Endothelial cell of umbilical vein (primary cell): ENCODE measurements at regions not wholly inside any gene's neighbourhood (a gene's known extent, or its start where the extent isn't known, plus 50 kb on each side); places are given as distances from the start of the nearest gene placed in this dataset.

Experiments used
- BruUV-seq: library from RNA; stranded (reverse); fragments of 400-500 nt; replicated peaks from 2 replicates; lab custom pipeline; 2021; lab: Mats Ljungman, UMichigan
- CTCF ChIA-PET: fragments of 300-600, 350-600 bp; sonication (Branson Sonifier 250); formaldehyde crosslinking; loops from one replicate; lab custom pipeline; 2021; ENCODE audit warnings: antibody characterized with exemption, inconsistent platforms; lab: Charles Lee
- POLR2A ChIA-PET: fragments of 300-600, 350-600 bp; sonication (Branson Sonifier 250); formaldehyde crosslinking; loops from one replicate; lab custom pipeline; 2021; ENCODE audit warnings: antibody characterized with exemption, inconsistent platforms; lab: Charles Lee
- DNase-seq: peaks from one replicate; pipeline ENCODE4 v3.0.0-alpha.2; 2011; ENCODE audit warnings: low read depth, low spot score
- FAIRE-seq: peaks from 2 replicates; lab custom pipeline; 2011; peaks lifted over from hg19 to GRCh38; lab: Jason Lieb, UNC
- H2AFZ ChIP-seq: 2 replicates; pipeline ENCODE4 v1.6.0; 2012; ENCODE audit warnings: low read depth, low read length, control low read depth, inconsistent platforms
- H3K27ac ChIP-seq: 2 replicates; pipeline ENCODE4 v1.5.1; 2011; ENCODE audit warnings: low read depth, mild to moderate bottlenecking, control low read depth, low read length, moderate library complexity; ENCODE audit not compliant: insufficient read depth
- H3K27me3 ChIP-seq, 2 experiments: 2 replicates each; pipeline versions ENCODE4 v1.6.0 to v1.6.1; 2011; ENCODE audit warnings: low read length in 2 of 2, mixed read lengths in 1 of 2; ENCODE audit not compliant: control insufficient read depth in 2 of 2, insufficient read depth in 2 of 2
- H3K36me3 ChIP-seq, 2 experiments: 2 replicates in 1 of 2; 3 replicates in 1 of 2; pipeline ENCODE4 v1.5.1; 2011; ENCODE audit warnings: low read length in 2 of 2, mild to moderate bottlenecking in 1 of 2, moderate library complexity in 1 of 2; ENCODE audit not compliant: control insufficient read depth in 2 of 2, insufficient read depth in 2 of 2; ENCODE audit errors: extremely low read depth in 1 of 2
- H3K4me1 ChIP-seq: 3 replicates; pipeline ENCODE4 v1.5.1; 2011; ENCODE audit warnings: mild to moderate bottlenecking, low read length; ENCODE audit not compliant: control insufficient read depth, insufficient read depth; ENCODE audit errors: extremely low read depth
- H3K4me2 ChIP-seq: 2 replicates; pipeline ENCODE4 v1.6.1; 2011; ENCODE audit warnings: low read length, control low read depth, mixed read lengths; ENCODE audit not compliant: insufficient read depth
- H3K4me3 ChIP-seq, 3 experiments: fragments of 200-600 bp in 1 of 3; sonication (generic), shearing (Covaris generic) in 1 of 3; replicated peaks in 1 of 3; 2 replicates each; pipeline ENCODE4 v1.5.1; 2011 to 2016; ENCODE audit warnings: control low read depth in 3 of 3, low read length in 3 of 3, mild to moderate bottlenecking in 2 of 3, inconsistent platforms in 1 of 3, low read depth in 1 of 3, moderate library complexity in 1 of 3; ENCODE audit not compliant: insufficient read depth in 1 of 3
- H3K79me2 ChIP-seq: 2 replicates; pipeline ENCODE4 v1.6.0; 2012; ENCODE audit warnings: low read length, inconsistent platforms; ENCODE audit not compliant: control insufficient read depth, insufficient read depth
- H3K9ac ChIP-seq: replicated peaks from 2 replicates; pipeline ENCODE3; 2011; ENCODE audit warnings: low read length, control low read depth; ENCODE audit not compliant: insufficient read depth; ENCODE audit errors: extremely low read depth
- H3K9me1 ChIP-seq: replicated peaks from 3 replicates; pipeline ENCODE4 v1.6.0; 2011; ENCODE audit warnings: mild to moderate bottlenecking, low read length; ENCODE audit not compliant: control insufficient read depth, insufficient read depth; ENCODE audit errors: extremely low read depth
- H3K9me3 ChIP-seq: replicated peaks from 2 replicates; pipeline ENCODE4 v1.5.1; 2012; ENCODE audit warnings: low read length, inconsistent platforms; ENCODE audit not compliant: control insufficient read depth, insufficient read depth
- H4K20me1 ChIP-seq: replicated peaks from 2 replicates; pipeline ENCODE3; 2011; ENCODE audit warnings: mild to moderate bottlenecking, low read length; ENCODE audit not compliant: control insufficient read depth, insufficient read depth; ENCODE audit errors: extremely low read depth
- CTCF ChIP-seq, 2 donors: IDR thresholded peaks; 1 replicate in 1 of 2; 2 replicates in 1 of 2; pipeline ENCODE4 v1.5.1; 2011; ENCODE audit warnings: low read length in 2 of 2, mild to moderate bottlenecking in 2 of 2, moderate library complexity in 2 of 2, control low read depth in 1 of 2, inconsistent platforms in 1 of 2, low read depth in 1 of 2; ENCODE audit not compliant: insufficient read depth in 1 of 2; ENCODE audit errors: extremely low read depth in 1 of 2
- EZH2 ChIP-seq: IDR thresholded peaks from 2 replicates; pipeline ENCODE4 v1.6.1; 2012; ENCODE audit warnings: borderline replicate concordance, low read depth, mild to moderate bottlenecking, moderate library complexity, low read length, inconsistent platforms; ENCODE audit not compliant: severe bottlenecking
- FOS ChIP-seq: IDR thresholded peaks from 2 replicates; pipeline ENCODE4 v1.6.1; 2011; ENCODE audit warnings: mild to moderate bottlenecking, low read length, moderate library complexity, borderline replicate concordance; ENCODE audit not compliant: insufficient read depth
- GATA2 ChIP-seq: IDR thresholded peaks from 2 replicates; pipeline ENCODE4 v1.7.0; 2011; ENCODE audit warnings: low read depth, mild to moderate bottlenecking, moderate library complexity, mixed read lengths, low read length; ENCODE audit not compliant: insufficient read length, insufficient read depth
- JUN ChIP-seq: IDR thresholded peaks from 2 replicates; pipeline ENCODE4 v1.6.1; 2011; ENCODE audit warnings: borderline replicate concordance, low read depth; ENCODE audit not compliant: insufficient read length, insufficient read depth
- MAX ChIP-seq: IDR thresholded peaks from 2 replicates; pipeline ENCODE4 v1.6.1; 2011; ENCODE audit not compliant: insufficient read depth, insufficient read length
- MYC ChIP-seq: IDR thresholded peaks from one replicate; pipeline ENCODE4 v1.6.1; 2011; ENCODE audit warnings: mild to moderate bottlenecking, low read depth, low read length
- POLR2A ChIP-seq: IDR thresholded peaks from 2 replicates; pipeline ENCODE4 v1.6.1; 2012; ENCODE audit warnings: low read depth, mild to moderate bottlenecking, control low read depth, low read length
- POLR2AphosphoS5 ChIP-seq: IDR thresholded peaks from 2 replicates; pipeline ENCODE4 v1.6.1; 2012; ENCODE audit warnings: low read depth, mild to moderate bottlenecking, control low read depth, low read length, moderate library complexity; ENCODE audit not compliant: insufficient read depth
- dilution Hi-C: fragments of 300-500 bp; cut with MboI; formaldehyde crosslinking; loops from one replicate; pipeline ENCODE4 v1.15.0; 2019; ENCODE audit warnings: low sequenced_read_pairs; ENCODE audit not compliant: extremely low pct_ligation_motif_present
- intact Hi-C: fragments of 100-400 bp; cut with micrococcal nuclease; formaldehyde crosslinking; loops from one replicate; pipeline ENCODE4 v1.10.0; 2022

GRCh38 chr7:91338226-91339020 is 74.2 kb downstream of the FZD1 start:
- H3K36me3 ChIP-seq = no peaks in the 10 kb centered on the region
- no peaks in the 10 kb centered on the region for H4K20me1 ChIP-seq
- dilution Hi-C loops (no loop called here), intact Hi-C loops (no loop called here)
- H3K27me3 ChIP-seq = peaks cover 0 to 2% of the 10 kb centered on the region in 2 experiments
- H3K4me1 ChIP-seq = no peaks in the 10 kb centered on the region
- BruUV-seq = no TSS peak
- TF ChIP-seq GATA2 = no peak
- no peak for TF ChIP-seq JUN
- TF ChIP-seq POLR2A = no peak
- TF ChIP-seq MAX = no peak
- TF ChIP-seq CTCF (IDR thresholded peaks at IDR 0.05; ENCODE audit: extremely low read depth in 1 of 2, insufficient read depth in 1 of 2, low read depth in 1 of 2, low read length in 2 of 2) = no peak
- TF ChIP-seq FOS = no peak
- no peak for TF ChIP-seq POLR2AphosphoS5
- TF ChIP-seq MYC = no peak
- TF ChIP-seq EZH2 = no peak
- no peaks in the 10 kb centered on the region for H3K79me2 ChIP-seq
- ChIA-PET CTCF (interaction anchor here (1.7 kb wide), 1 partner anchor 12 kb away, joined by 3 read pairs; no protein-coding TSS in a partner anchor), POLR2A (no interaction called here)
- H3K9ac ChIP-seq = no peak overlapping the region
- no peak overlapping the region for H2AFZ ChIP-seq
- no peaks in the 10 kb centered on the region for H3K9me1 ChIP-seq
- no peak overlapping the region for H3K27ac ChIP-seq
- no peak for DNase-seq
- H3K4me3 ChIP-seq = no peak overlapping the region
- H3K9me3 ChIP-seq = no peaks in the 10 kb centered on the region
- H3K4me2 ChIP-seq = no peak overlapping the region
- FAIRE-seq = no peak
